ENCODE measurements at regions not wholly inside any gene's neighbourhood (a gene's known extent, or its start where the extent isn't known, plus 50 kb on each side); places are given as distances from the start of the nearest gene placed in this dataset.
"Not testable (repeated sequence)": the region's sequence is repeated elsewhere in the genome, so short reads cannot be mapped to it uniquely, and the experiment has no call there.

DNA sequence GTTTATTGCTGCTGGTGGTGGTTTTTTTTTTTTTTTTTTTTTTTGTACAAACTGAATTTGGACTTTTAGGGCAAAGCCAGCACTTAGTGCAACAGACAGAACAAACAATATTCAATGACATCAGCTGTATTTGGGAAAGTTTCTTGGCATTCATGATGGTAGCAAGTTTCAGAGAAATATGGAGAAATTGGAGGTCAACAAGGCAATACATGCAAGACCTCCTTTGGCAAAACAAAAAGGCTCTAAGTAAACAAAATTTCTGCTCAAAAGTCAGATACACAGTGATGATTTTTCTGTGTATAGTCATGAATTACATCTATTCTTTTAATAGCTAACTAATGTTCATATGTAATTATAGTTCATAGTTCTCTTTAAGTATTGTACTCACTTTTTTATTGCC is 612.5 kb upstream of the LUZP2 start:
- H3K27me3 ChIP-seq (ENCODE audit: control insufficient read depth, insufficient read depth, low read length) = no peaks in the 10 kb centered on the region
- H3K4me3 ChIP-seq (ENCODE audit: low read length) = no peak overlapping the region
- H3K4me1 ChIP-seq (ENCODE audit: control insufficient read depth, insufficient read depth, low read length) = no peaks in the 10 kb centered on the region
- H3K36me3 ChIP-seq (ENCODE audit: control insufficient read depth, insufficient read depth, low read length) = no peaks in the 10 kb centered on the region
- no peak overlapping the region for H3K9ac ChIP-seq (ENCODE audit: low read length)
- no peaks in the 10 kb centered on the region for H3K9me3 ChIP-seq (ENCODE audit: control insufficient read depth, low read length)

DNA sequence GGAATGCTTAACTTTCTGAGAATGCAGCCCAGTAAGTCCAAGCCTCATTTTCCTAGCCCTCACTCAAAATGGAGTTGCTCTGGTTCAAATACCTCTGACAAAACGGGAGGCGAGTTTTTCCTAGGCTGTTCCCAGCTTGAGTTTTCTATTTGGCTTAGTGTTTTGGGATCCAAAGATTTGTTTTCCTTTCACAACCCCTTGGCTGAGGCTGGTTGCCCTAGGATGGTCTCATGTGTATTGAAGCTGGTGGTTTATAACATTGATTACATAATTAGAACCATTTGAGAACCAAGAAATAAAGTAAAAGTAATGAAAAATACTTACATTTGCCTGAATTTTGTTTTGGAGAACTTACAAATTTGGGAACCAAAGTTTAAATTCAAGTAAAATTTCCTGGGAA is 611.1 kb upstream of the LUZP2 start:
- Histone ChIP-seq H3K36me3 (ENCODE audit: control insufficient read depth, insufficient read depth, low read length) (no peaks in the 10 kb centered on the region), H3K27me3 (ENCODE audit: control insufficient read depth, insufficient read depth, low read length) (no peaks in the 10 kb centered on the region), H3K4me1 (ENCODE audit: control insufficient read depth, insufficient read depth, low read length) (no peaks in the 10 kb centered on the region), H3K4me3 (ENCODE audit: low read length) (no peak overlapping the region), H3K9me3 (ENCODE audit: control insufficient read depth, low read length) (no peaks in the 10 kb centered on the region), H3K9ac (ENCODE audit: low read length) (no peak overlapping the region)

DNA sequence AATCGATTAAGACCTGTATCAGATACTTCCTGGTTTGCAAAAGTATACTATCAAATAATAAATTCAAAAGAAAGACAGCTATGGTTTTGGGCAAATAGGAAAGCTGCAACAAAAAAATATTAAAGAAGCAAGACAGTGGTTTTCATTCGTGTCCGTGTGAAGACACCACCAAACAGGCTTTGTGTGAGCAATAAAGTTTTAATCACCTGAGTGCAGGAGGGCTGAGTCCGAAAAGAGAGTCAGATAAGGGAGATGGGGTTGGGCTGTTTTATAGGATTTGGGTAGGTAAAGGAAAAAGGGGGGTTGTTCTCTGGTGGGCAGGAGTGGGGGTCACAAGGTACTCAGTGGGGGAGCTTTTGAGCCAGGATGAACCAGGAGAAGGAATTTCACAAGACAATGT is 609.7 kb upstream of the LUZP2 start:
- not testable (repeated sequence) for H3K9me3 ChIP-seq (ENCODE audit: control insufficient read depth, low read length); H3K36me3 ChIP-seq (ENCODE audit: control insufficient read depth, insufficient read depth, low read length); H3K4me3 ChIP-seq (ENCODE audit: low read length); H3K27me3 ChIP-seq (ENCODE audit: control insufficient read depth, insufficient read depth, low read length); H3K4me1 ChIP-seq (ENCODE audit: control insufficient read depth, insufficient read depth, low read length); H3K9ac ChIP-seq (ENCODE audit: low read length)

DNA sequence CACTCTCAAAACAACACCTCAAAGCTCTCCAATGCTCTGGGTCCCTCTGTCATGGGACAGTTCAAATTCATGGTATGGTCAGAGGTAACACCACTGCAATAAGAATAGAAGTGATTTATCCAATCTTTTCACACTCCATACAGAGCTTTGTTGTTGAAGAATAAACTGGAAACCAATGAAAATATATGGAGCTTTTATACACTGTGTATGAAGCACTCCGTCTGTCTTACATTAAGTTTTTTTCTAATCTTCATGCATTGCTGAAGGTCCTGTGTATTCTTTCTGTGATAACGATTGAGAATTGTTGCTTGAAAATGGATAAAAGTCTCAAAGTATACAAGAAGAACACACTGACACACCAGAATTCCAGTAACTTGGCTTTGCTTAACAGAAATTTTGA is 603.7 kb upstream of the LUZP2 start:
- H3K4me3 ChIP-seq (ENCODE audit: low read length) = no peak overlapping the region
- no peak overlapping the region for H3K9ac ChIP-seq (ENCODE audit: low read length)
- H3K27me3 ChIP-seq (ENCODE audit: control insufficient read depth, insufficient read depth, low read length) = no peaks in the 10 kb centered on the region
- no peaks in the 10 kb centered on the region for H3K9me3 ChIP-seq (ENCODE audit: control insufficient read depth, low read length)
- H3K36me3 ChIP-seq (ENCODE audit: control insufficient read depth, insufficient read depth, low read length) = no peaks in the 10 kb centered on the region
- H3K4me1 ChIP-seq (ENCODE audit: control insufficient read depth, insufficient read depth, low read length) = no peaks in the 10 kb centered on the region

DNA sequence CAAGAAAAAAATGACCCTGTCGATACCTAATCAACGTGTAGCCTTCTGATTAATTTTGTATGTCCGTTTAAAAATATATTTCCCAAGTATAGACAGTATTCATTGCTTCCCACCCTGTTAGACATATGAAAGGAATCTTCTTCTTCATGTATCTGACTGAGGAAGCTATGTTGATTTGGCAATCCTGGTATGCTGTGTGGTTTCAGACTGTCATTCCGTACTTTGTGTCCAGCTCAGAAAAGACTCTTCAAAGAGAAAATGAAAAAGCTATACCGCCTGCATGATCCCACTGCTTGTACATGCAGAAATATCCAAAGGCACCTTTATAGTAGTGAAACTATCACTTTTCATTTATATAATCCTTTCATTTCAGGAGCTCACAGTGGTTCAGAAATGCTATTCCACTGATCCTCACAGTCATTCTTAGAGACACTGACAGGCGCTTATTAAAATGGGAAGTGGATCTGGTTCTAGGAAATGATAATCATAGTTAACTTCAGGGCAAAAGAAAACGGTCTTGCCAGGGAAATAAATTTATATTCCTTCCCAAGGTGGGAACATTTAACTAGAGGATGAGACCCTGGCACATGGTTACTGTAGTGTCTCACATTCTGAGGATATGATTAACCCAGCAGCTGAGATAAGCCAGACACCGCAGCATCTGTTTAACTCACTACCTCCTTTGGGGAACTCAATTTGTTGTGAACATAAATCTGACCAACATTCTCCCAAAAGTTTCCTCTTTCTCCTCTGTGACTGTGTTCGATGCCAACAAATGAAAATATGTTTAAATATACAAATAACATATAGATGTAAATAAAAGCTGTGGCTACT is 599.2 kb upstream of the LUZP2 start:
- Histone ChIP-seq H3K27me3 (ENCODE audit: control insufficient read depth, insufficient read depth, low read length) (no peaks in the 10 kb centered on the region), H3K4me3 (ENCODE audit: low read length) (no peak overlapping the region), H3K36me3 (ENCODE audit: control insufficient read depth, insufficient read depth, low read length) (no peaks in the 10 kb centered on the region), H3K9ac (ENCODE audit: low read length) (no peak overlapping the region), H3K4me1 (ENCODE audit: control insufficient read depth, insufficient read depth, low read length) (no peaks in the 10 kb centered on the region), H3K9me3 (ENCODE audit: control insufficient read depth, low read length) (no peaks in the 10 kb centered on the region)

DNA sequence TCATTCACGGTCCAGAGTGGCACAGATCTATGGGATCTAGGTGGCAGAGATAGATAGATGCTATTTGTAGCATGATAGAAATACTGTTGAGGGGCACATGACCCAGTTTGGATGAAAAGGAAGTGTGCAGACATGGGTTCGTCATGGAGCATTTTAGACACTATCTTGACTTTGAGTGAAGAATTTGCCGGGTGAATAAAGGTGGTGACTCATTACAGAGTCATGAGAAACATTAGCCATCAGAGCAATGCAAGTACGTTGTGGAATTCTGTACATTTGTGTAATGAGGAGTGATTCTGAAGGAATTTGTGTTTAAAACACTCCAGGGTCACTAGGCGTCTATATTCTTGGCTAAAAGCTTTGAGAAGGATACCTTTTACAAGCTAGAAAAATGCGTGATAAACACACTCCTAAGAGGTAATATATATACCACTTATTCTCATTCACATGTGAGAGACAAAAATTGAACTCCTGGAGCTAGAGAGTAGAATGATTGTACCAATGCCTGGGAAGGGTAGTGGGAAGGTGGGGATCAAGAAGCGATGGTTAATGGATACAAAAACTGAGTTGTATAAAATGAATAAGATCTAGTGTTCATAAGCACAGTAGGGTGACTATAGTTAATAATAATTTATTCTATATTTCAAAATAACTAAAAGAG is 593.7 kb upstream of the LUZP2 start:
- Histone ChIP-seq H3K36me3 (ENCODE audit: control insufficient read depth, insufficient read depth, low read length) (no peaks in the 10 kb centered on the region), H3K4me3 (ENCODE audit: low read length) (no peak overlapping the region), H3K9me3 (ENCODE audit: control insufficient read depth, low read length) (no peaks in the 10 kb centered on the region), H3K9ac (ENCODE audit: low read length) (no peak overlapping the region), H3K4me1 (ENCODE audit: control insufficient read depth, insufficient read depth, low read length) (no peaks in the 10 kb centered on the region), H3K27me3 (ENCODE audit: control insufficient read depth, insufficient read depth, low read length) (no peaks in the 10 kb centered on the region)

DNA sequence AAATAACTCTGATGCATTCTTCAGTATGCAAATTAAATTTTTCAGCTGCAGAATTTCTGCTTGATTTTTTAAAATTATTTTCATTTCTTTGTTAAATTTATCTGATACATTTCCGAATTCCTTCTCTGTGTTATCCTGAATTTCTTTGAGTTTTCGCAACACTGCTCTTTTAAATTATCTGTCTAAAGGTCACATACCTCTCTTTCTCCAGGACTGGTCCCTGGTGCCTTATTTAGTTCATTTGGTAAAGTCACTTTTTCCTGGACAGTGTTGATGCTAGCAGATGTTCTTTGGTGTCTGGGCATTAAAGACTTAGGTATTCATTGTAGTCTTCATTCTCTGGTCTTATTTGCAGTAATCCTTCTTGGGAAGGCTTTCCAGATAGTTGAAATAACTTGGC is 577.4 kb upstream of the LUZP2 start:
- Histone ChIP-seq H3K9me3 (ENCODE audit: control insufficient read depth, low read length) (no peaks in the 10 kb centered on the region), H3K27me3 (ENCODE audit: control insufficient read depth, insufficient read depth, low read length) (no peaks in the 10 kb centered on the region), H3K4me1 (ENCODE audit: control insufficient read depth, insufficient read depth, low read length) (peaks cover 4% of the 10 kb centered on the region), H3K9ac (ENCODE audit: low read length) (no peak overlapping the region), H3K4me3 (ENCODE audit: low read length) (no peak overlapping the region), H3K36me3 (ENCODE audit: control insufficient read depth, insufficient read depth, low read length) (no peaks in the 10 kb centered on the region)

DNA sequence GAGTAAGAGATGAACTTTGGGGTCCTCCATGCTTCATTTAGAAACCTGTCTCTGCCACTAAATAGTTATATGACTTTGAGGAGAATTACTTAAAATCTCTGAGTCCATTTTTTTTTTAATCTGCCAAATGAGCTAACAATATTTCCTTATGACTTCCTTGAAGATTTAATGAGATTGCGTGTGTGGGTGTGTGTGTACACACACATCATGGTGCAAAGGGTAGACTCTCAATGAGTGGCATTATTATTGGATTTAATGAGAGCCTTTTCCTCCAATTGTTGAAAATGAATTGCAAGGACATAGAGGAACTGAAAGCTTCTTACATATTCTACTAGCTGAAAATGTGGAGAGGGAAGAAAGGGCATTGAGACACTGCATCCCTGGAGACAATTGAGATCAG is 573.5 kb upstream of the LUZP2 start:
- H3K36me3 ChIP-seq (ENCODE audit: control insufficient read depth, insufficient read depth, low read length) = no peaks in the 10 kb centered on the region
- H3K9me3 ChIP-seq (ENCODE audit: control insufficient read depth, low read length) = no peaks in the 10 kb centered on the region
- no peak overlapping the region for H3K4me3 ChIP-seq (ENCODE audit: low read length)
- no peak overlapping the region for H3K9ac ChIP-seq (ENCODE audit: low read length)
- no peaks in the 10 kb centered on the region for H3K27me3 ChIP-seq (ENCODE audit: control insufficient read depth, insufficient read depth, low read length)
- H3K4me1 ChIP-seq (ENCODE audit: control insufficient read depth, insufficient read depth, low read length) = peaks cover 4% of the 10 kb centered on the region

DNA sequence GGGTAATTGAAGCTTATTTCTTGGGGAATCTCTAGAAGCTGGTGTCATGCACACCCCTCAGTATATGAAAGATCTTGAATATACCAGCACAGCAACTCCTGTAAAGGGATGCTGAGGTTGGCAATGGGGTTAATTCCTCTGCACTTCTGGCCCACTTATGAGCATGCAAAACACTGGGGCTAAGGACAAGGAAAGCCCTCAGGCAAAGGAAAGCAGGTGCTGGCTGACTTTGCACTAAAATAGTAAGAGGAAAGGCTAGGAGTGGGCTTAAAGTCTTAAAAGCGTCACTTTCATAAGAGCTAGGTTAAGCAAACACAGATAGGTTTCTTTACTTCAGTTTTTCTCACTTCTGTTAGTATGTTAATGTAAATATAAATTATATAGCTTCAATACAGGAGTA is 572.6 kb upstream of the LUZP2 start:
- Histone ChIP-seq H3K9ac (ENCODE audit: low read length) (no peak overlapping the region), H3K4me1 (ENCODE audit: control insufficient read depth, insufficient read depth, low read length) (peaks cover 4% of the 10 kb centered on the region), H3K27me3 (ENCODE audit: control insufficient read depth, insufficient read depth, low read length) (no peaks in the 10 kb centered on the region), H3K36me3 (ENCODE audit: control insufficient read depth, insufficient read depth, low read length) (no peaks in the 10 kb centered on the region), H3K9me3 (ENCODE audit: control insufficient read depth, low read length) (no peaks in the 10 kb centered on the region), H3K4me3 (ENCODE audit: low read length) (no peak overlapping the region)

DNA sequence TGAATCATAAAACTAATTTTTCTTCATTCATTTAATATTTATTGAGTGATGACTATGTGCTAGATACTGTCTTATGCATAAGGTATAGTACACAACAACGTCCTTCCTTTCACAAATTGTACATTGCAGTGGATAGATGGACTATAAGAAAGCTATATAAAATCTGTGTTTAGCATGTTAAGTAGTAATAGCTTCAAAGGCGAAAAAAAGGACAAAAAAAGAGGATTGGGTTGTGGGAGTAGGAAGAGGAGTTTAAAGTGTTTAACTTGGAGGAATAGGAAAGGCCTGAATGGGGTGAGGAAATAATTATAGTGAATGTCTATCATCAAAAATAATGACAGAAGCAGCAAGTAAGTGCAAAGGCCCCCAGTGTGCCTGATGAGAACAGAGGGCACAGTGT is 565.4 kb upstream of the LUZP2 start:
- Histone ChIP-seq H3K9me3 (ENCODE audit: control insufficient read depth, low read length) (no peaks in the 10 kb centered on the region), H3K9ac (ENCODE audit: low read length) (no peak overlapping the region), H3K27me3 (ENCODE audit: control insufficient read depth, insufficient read depth, low read length) (no peaks in the 10 kb centered on the region), H3K4me1 (ENCODE audit: control insufficient read depth, insufficient read depth, low read length) (peaks cover 16% of the 10 kb centered on the region), H3K4me3 (ENCODE audit: low read length) (no peak overlapping the region), H3K36me3 (ENCODE audit: control insufficient read depth, insufficient read depth, low read length) (no peaks in the 10 kb centered on the region)

DNA sequence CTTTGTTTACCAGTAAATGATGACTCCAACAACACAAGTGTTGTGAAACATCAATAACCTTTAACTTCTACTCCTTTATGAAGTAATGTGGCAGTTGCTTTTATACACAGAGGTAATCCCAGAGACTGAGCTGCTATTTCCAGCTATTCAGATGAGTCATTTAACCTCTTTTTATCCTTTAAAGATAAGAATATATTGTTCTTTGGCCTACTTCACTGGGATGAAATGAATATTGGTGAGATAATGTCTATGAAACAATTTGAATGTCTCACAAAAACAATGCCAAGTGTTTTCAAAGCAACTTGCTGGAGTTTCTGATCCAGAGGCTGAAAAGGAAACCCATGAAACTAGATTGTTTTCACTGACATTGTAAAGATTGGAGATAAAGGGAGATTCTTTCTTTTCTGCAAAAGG is 564.4 kb upstream of the LUZP2 start:
- H3K9me3 ChIP-seq (ENCODE audit: control insufficient read depth, low read length) = no peaks in the 10 kb centered on the region
- no peaks in the 10 kb centered on the region for H3K27me3 ChIP-seq (ENCODE audit: control insufficient read depth, insufficient read depth, low read length)
- no peaks in the 10 kb centered on the region for H3K36me3 ChIP-seq (ENCODE audit: control insufficient read depth, insufficient read depth, low read length)
- no peak overlapping the region for H3K4me3 ChIP-seq (ENCODE audit: low read length)
- peaks cover 16% of the 10 kb centered on the region for H3K4me1 ChIP-seq (ENCODE audit: control insufficient read depth, insufficient read depth, low read length)
- H3K9ac ChIP-seq (ENCODE audit: low read length) = no peak overlapping the region

DNA sequence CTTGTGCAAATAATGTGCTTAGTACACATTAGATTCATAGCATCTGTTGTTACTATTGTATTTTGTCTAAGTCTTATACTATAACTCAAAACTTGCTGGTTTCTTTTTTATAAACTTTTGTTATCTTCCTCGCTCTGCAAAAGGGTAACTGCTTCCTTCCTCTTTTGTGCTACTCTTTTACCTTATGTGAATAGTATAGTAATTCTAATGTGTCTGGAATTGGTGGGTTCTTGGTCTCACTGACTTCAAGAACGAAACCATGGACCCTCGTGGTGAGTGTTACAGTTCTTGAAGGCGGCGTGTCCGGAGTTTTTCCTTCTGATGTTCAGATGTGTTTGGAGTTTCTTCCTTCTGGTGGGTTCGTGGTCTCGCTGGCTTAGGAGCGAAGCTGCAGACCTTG is 563.1 kb upstream of the LUZP2 start:
- Histone ChIP-seq H3K4me3 (ENCODE audit: low read length) (no peak overlapping the region), H3K9me3 (ENCODE audit: control insufficient read depth, low read length) (no peaks in the 10 kb centered on the region), H3K36me3 (ENCODE audit: control insufficient read depth, insufficient read depth, low read length) (no peaks in the 10 kb centered on the region), H3K4me1 (ENCODE audit: control insufficient read depth, insufficient read depth, low read length) (peaks cover 16% of the 10 kb centered on the region), H3K9ac (ENCODE audit: low read length) (no peak overlapping the region), H3K27me3 (ENCODE audit: control insufficient read depth, insufficient read depth, low read length) (no peaks in the 10 kb centered on the region)

All from mucosa of stomach (tissue), 1 donor.